PC-3 (cell line): ENCODE measurements at regions not wholly inside any gene's neighbourhood (a gene's known extent, or its start where the extent isn't known, plus 50 kb on each side); places are given as distances from the start of the nearest gene placed in this dataset.
"Not testable (repeated sequence)": the region's sequence is repeated elsewhere in the genome, so short reads cannot be mapped to it uniquely, and the experiment has no call there.

Source experiments
- EZH2 ChIP-seq: fragments of 300-600 bp; sonication (generic); IDR thresholded peaks from one replicate; pipeline ENCODE4 v1.6.1; 2017; ENCODE audit warnings: antibody characterized with exemption, mild to moderate bottlenecking, low read length; ENCODE audit not compliant: unreplicated experiment
- EZH2phosphoT487 ChIP-seq: fragments of 300-600 bp; sonication (generic); IDR thresholded peaks from 2 replicates; pipeline ENCODE4 v1.6.1; 2018; ENCODE audit warnings: mild to moderate bottlenecking, antibody characterized with exemption, low read length, borderline replicate concordance
- TF ChIP-seq, protein P1 (sequence below): fragments of 300-600 bp; sonication (generic); conservative IDR thresholded peaks from 2 replicates; pipeline ENCODE4 v1.5.1; 2017; ENCODE audit warnings: antibody characterized with exemption, low read depth, mild to moderate bottlenecking, low read length

DNA sequence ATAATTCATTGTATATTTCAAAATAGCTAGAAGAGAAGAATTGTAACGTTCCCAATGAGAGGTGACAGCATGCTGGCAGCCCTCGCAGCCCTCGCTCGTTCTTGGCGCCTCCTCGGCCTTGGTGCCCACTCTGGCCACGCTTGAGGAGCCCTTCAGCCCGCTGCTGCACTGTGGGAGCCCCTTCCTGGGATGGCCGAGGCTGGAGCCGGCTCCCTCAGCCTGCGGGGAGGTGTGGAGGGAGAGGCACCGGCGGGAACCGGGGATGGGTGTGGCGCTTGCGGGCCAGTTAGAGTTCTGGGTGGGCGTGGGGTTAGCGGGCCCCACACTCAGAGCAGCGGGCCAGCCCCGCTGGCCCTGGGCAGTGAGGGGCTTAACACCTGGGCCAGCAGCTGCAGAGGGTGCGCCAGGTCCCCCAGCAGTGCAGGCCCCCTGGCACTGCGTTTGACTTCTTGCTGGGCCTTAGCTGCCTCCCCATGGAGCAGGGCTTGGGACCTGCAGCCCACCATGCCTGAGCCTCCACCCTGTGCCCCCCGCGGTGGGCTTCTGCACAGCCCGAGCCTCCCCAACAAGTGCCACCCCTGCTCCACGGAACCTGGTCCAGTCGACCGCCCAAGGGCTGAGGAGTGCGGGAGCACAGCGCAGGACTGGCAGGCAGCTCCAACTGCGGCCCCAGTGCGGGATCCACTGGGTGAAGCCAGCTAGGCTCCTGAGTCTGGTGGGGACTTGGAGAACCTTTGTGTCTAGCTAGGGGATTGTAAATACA, 437.7 kb downstream of the NAP1L3 start:
- not testable (repeated sequence) for TF ChIP-seq EZH2, EZH2phosphoT487
- TF ChIP-seq, protein P1, sequence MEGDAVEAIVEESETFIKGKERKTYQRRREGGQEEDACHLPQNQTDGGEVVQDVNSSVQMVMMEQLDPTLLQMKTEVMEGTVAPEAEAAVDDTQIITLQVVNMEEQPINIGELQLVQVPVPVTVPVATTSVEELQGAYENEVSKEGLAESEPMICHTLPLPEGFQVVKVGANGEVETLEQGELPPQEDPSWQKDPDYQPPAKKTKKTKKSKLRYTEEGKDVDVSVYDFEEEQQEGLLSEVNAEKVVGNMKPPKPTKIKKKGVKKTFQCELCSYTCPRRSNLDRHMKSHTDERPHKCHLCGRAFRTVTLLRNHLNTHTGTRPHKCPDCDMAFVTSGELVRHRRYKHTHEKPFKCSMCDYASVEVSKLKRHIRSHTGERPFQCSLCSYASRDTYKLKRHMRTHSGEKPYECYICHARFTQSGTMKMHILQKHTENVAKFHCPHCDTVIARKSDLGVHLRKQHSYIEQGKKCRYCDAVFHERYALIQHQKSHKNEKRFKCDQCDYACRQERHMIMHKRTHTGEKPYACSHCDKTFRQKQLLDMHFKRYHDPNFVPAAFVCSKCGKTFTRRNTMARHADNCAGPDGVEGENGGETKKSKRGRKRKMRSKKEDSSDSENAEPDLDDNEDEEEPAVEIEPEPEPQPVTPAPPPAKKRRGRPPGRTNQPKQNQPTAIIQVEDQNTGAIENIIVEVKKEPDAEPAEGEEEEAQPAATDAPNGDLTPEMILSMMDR = not testable (repeated sequence)
